C4-2B (cell line): ENCODE measurements at regions not wholly inside any gene's neighbourhood (a gene's known extent, or its start where the extent isn't known, plus 50 kb on each side); places are given as distances from the start of the nearest gene placed in this dataset.

Source experiments
- ZFX ChIP-seq: fragments of 450-650 bp; IDR thresholded peaks from 2 replicates; pipeline ENCODE4 v1.6.1; 2017
- TF ChIP-seq, protein P1 (sequence below): fragments of 450-650 bp; conservative IDR thresholded peaks from 2 replicates; pipeline ENCODE4 v1.5.1; 2017; ENCODE audit warnings: mild to moderate bottlenecking

DNA sequence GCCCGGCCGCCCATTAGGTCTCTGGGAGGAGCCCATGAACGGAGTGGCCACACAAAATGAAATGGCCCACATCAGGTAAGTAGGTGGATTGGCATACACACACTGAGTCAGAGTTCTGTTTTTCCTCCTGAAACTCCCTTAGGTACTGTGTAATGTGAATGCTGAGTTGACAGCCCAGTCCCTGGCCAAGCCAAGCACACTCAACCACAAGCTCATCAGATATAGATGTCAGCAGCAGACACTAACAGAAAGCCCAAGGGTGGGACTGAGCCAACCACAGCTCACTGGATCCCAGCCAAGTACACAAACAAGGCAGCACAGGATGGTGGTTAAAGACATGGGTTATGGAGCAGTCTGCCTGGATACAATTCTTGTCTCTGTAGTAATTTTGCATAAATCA lies 403.4 kb downstream of the GJA1 start:
- TF ChIP-seq ZFX, result no peak
- TF ChIP-seq, protein P1, sequence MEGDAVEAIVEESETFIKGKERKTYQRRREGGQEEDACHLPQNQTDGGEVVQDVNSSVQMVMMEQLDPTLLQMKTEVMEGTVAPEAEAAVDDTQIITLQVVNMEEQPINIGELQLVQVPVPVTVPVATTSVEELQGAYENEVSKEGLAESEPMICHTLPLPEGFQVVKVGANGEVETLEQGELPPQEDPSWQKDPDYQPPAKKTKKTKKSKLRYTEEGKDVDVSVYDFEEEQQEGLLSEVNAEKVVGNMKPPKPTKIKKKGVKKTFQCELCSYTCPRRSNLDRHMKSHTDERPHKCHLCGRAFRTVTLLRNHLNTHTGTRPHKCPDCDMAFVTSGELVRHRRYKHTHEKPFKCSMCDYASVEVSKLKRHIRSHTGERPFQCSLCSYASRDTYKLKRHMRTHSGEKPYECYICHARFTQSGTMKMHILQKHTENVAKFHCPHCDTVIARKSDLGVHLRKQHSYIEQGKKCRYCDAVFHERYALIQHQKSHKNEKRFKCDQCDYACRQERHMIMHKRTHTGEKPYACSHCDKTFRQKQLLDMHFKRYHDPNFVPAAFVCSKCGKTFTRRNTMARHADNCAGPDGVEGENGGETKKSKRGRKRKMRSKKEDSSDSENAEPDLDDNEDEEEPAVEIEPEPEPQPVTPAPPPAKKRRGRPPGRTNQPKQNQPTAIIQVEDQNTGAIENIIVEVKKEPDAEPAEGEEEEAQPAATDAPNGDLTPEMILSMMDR, result no peak
